Activated CD8-positive, alpha-beta memory T cell treated with anti-CD3 and anti-CD28 coated beads for 4 hours (primary cell): ENCODE measurements at regions not wholly inside any gene's neighbourhood (a gene's known extent, or its start where the extent isn't known, plus 50 kb on each side); places are given as distances from the start of the nearest gene placed in this dataset.

Source experiments
- DNase-seq, 2 donors: peaks; one replicate each; pipeline ENCODE4 v3.0.0-alpha.2; 2020; ENCODE audit warnings: low read depth in 2 of 2

DNA sequence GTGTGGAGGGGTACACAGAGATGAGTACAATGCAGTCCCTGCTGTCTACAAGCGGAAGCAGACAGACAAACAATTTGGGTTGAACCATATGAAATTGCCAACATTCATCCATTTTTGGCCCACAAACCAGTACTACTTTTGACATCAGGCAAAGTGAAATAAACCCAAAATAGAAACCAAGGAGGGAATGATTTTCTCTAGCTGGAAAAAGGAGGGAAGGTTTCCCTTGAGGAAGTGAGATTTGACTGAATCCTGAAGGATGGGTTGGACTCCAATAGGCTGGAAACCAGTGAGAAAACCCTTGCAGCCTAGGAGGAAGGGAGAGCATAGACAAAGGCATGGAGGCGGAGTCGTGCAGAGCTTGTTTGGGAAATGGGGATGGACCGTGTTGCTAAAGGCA is 63.5 kb upstream of the PJA1 start:
- DNase-seq, result no peak

DNA sequence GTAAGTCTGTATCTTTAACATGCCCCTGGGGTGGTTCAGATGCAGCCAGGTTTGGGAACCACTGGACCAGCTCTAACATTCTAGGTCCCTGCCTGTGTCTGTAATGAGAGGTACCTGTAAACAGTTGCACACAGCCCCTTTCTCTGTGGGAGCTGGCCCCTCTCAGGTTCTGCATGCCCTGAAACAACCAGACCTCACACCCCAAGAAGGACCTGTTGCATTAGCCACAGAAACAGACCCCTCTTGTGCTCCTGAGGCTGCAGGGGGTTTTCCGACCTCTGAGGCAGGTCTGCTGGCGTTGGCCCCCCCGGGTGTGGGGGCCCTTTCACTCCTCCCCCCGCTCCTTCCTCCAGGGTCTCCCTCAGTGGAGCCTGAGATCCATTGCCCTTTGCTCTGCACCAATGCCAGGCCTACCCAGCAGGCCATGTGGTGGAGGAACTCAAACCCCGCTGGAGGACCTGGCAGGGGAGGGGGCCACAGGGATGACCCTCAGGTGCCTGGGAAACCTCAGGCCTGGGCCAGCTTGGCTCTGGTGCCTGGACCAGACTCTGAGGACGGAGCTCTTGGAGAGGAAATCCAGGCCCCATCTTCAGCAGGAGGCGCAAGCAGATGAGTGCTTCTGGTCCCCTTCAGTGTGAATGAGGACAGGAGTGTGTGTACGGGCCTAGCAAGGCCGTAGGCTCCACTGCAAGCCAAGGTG is 61.4 kb upstream of the PJA1 start:
- no peak for DNase-seq

DNA sequence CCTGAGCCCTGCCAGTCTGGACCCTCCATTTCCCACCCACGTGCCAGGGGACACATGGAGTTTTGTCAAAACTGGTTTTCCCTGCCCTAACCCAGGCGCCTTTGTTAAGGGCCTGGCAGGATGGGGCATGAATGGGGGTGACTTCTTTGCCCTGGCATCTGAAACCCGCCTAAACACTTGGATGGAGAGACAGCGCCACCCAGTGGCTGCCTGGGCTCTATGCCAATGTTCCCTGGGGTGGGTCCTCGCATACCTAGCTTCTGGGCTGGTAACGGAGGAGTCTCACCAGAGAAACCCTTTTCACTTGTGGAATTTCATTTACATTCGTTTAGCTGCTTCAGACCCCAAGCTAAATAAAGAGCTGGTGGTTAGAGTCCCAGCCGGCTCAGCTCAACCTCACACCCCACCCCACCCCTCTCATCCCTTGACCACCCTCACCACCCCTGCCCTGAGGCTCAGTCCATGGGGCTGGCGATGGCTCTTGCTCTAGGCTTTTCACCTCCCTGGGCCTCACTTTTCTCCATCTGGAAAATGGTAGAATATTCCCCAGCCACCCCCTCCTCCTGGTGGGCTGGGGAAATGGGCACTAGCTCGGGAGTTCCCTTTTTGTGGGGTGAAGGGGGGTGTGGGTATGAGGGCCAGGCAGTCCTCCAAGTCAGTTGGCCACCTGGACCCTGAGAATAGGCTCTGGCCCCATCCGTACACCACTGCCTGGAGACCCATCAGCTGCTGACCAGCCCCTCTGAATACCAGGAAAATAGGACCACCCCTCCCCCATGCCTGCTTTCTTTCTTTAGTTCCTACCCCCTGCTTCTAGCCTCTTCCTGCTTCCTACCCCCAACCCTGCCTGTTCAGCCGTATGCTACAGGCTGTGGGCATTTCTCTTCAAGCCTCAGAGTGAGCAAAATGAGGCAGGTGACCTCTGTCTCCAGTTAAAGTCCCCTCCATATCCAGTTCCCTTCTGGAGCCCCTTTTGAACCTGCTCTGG is 57.1 kb upstream of the PJA1 start:
- DNase-seq, result peak; percentile 27 to 43

- no peak for DNase-seq
These were observed 56.2 kb upstream of the PJA1 start for GRCh38 chrX:69221239-69222102.

- DNase-seq, result no peak
These were observed 53.2 kb upstream of the PJA1 start for GRCh38 chrX:69218407-69218997.

GRCh38 chrX:69216911-69217310 is 51.7 kb upstream of the PJA1 start:
- no peak for DNase-seq

- DNase-seq, result no peak
These were observed 51.2 kb upstream of the PJA1 start for GRCh38 chrX:69216446-69216845.

GRCh38 chrX:69215161-69215875 is 50.1 kb upstream of the PJA1 start:
- DNase-seq, result no peak
